ENCODE measurements at regions not wholly inside any gene's neighbourhood (a gene's known extent, or its start where the extent isn't known, plus 50 kb on each side); places are given as distances from the start of the nearest gene placed in this dataset.
"Not testable (repeated sequence)": the region's sequence is repeated elsewhere in the genome, so short reads cannot be mapped to it uniquely, and the experiment has no call there.

DNA sequence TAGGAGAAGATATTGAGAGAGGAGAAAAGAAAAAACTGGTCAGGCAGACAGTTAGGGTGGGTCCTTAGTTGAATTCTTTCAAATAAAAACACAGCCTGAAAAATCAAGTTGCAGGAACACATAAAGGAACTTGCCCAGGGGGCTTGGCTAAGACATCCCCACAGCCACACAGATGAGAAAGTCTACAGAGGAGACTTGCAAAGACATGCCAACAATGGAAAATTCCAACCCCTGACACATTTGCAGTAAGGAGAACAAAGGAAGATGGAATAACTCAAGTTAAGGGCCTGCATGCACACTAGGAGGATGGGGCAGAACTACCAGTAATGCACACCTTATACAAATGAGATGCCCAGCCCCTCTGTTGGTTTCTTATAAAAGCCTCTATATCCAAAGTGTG is 197.6 kb downstream of the CPXCR1 start:
- H3K4me3 Mint-ChIP-seq = no peak overlapping the region
- no peak for ATAC-seq (replicated peaks)
- DNase-seq = no peak
- no peaks in the 10 kb centered on the region for H3K27me3 Mint-ChIP-seq
- H3K27ac Mint-ChIP-seq = no peak overlapping the region
- H3K4me1 Mint-ChIP-seq (ENCODE audit: low read depth in 2 of 2) = no peaks in the 10 kb centered on the region
- no peaks in the 10 kb centered on the region for H3K9me3 Mint-ChIP-seq
- no peaks in the 10 kb centered on the region for H3K36me3 Mint-ChIP-seq (ENCODE audit: insufficient read depth)

DNA sequence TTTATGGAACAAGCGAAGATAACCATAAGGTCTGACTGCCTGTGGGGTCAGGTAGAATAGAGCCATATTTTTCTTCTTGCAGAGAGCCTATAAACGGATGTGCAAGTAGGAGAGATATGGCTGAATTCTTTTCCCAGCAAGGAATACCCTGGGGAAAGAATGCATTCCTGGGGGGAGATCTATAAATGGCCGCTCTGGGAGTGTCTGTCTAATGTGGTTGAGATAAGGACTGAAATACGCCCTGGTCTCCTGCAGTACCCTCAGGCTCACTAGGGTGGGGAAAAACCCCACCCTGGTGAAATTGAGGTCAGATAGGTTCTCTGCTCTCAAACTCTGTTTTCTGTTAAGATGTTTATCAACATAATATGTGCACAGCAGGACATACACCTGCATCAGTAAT is 209.0 kb downstream of the CPXCR1 start:
- not testable (repeated sequence) for H3K27me3 Mint-ChIP-seq; H3K9me3 Mint-ChIP-seq; H3K36me3 Mint-ChIP-seq (ENCODE audit: insufficient read depth); ATAC-seq (replicated peaks); H3K4me1 Mint-ChIP-seq (ENCODE audit: low read depth in 2 of 2); H3K4me3 Mint-ChIP-seq; DNase-seq; H3K27ac Mint-ChIP-seq

DNA sequence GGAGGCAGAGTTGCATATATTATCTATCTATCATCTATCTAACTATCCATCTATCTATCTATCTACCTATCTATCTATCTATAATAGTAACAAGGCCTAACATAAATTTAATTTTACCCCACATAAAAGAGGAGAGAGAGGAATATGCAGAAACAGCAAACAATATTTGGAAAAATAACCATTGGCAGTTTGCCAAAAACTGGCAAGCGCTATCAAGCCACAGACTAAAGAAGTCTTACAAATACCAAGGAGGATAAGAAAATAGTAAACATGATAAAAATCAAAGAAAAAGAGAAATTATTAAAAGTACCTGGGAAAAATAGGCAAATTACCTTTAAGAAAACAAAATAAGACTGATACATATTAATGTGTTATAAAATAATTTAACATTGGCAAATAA is 230.8 kb downstream of the CPXCR1 start:
- ATAC-seq (replicated peaks) (no peak), DNase-seq (no peak)
- no peak overlapping the region for H3K4me3 Mint-ChIP-seq
- H3K27ac Mint-ChIP-seq = no peak overlapping the region
- no peaks in the 10 kb centered on the region for H3K36me3 Mint-ChIP-seq (ENCODE audit: insufficient read depth)
- H3K27me3 Mint-ChIP-seq = no peaks in the 10 kb centered on the region
- H3K4me1 Mint-ChIP-seq (ENCODE audit: low read depth in 2 of 2) = no peaks in the 10 kb centered on the region
- no peaks in the 10 kb centered on the region for H3K9me3 Mint-ChIP-seq

DNA sequence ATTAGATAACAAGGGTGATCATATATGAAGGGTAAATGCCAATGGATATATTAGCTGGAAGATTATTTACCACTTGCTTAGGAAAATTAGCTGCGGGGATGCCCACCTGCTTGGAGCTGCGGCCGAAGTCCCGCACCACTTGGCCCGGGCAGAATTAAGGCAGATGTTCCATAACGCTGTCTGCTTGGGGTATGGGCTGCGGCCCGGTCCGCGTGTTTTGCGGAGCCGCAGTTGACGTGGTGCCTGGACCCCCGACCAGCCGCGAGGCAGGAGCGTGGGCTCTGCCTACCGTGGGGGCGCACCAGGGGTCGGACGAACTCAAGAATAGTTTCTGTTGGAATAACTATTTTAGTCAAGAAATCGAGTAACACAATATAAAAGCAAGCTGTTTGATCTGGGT is 235.2 kb downstream of the CPXCR1 start:
- Mint-ChIP-seq H3K27me3 (no peaks in the 10 kb centered on the region), H3K36me3 (ENCODE audit: insufficient read depth) (no peaks in the 10 kb centered on the region), H3K4me3 (no peak overlapping the region), H3K4me1 (ENCODE audit: low read depth in 2 of 2) (no peaks in the 10 kb centered on the region), H3K27ac (no peak overlapping the region), H3K9me3 (no peaks in the 10 kb centered on the region)
- ATAC-seq (replicated peaks) (no peak), DNase-seq (no peak)

DNA sequence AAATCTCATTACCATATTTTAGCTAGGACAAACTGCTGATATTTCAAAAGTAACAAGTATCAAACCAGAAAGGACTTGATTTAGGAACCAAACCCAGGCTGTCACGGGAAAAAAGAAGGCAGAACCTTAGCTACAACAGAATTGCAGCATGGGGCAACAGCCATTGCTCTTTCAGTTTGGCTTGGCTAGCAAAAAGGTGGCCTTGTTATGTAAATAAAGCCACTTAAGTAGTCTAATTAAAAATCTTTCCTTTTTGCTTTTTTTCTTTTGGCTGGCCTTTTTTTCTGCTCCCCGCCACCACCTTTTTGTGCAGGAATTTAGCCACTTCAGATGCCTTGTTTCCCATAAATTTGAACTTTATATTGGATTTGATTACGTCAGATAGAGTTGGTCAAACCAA is 235.9 kb downstream of the CPXCR1 start:
- no peaks in the 10 kb centered on the region for H3K27me3 Mint-ChIP-seq
- no peaks in the 10 kb centered on the region for H3K4me1 Mint-ChIP-seq (ENCODE audit: low read depth in 2 of 2)
- no peaks in the 10 kb centered on the region for H3K36me3 Mint-ChIP-seq (ENCODE audit: insufficient read depth)
- H3K27ac Mint-ChIP-seq = no peak overlapping the region
- H3K4me3 Mint-ChIP-seq = no peak overlapping the region
- ATAC-seq (replicated peaks) = no peak
- DNase-seq = no peak
- no peaks in the 10 kb centered on the region for H3K9me3 Mint-ChIP-seq

DNA sequence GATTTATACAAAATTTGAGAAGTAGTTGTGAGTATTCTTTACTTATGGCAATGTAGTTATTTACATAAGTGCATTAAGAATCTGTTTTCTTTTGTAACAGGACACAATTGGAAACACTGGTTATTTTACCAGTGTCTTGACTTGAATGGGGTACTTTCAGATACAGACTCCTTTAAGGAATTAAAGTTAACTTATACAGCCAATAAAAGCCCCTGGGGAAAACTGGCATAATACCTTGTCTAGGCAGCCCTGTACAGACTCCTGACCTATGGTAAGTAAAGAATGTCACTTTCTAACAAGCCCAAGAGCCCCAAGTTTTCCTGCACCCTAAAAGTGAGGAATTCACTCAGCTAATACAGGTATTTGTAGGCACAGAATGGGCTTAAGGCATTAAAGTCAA is 241.8 kb downstream of the CPXCR1 start:
- Mint-ChIP-seq H3K27ac (no peak overlapping the region), H3K9me3 (no peaks in the 10 kb centered on the region), H3K27me3 (no peaks in the 10 kb centered on the region), H3K4me3 (no peak overlapping the region), H3K4me1 (ENCODE audit: low read depth in 2 of 2) (no peaks in the 10 kb centered on the region), H3K36me3 (ENCODE audit: insufficient read depth) (no peaks in the 10 kb centered on the region)
- DNase-seq = no peak
- ATAC-seq (replicated peaks) = no peak

GRCh38 chrX:88990882-88991582 is 244.0 kb downstream of the CPXCR1 start:
- no peaks in the 10 kb centered on the region for H3K27me3 Mint-ChIP-seq
- ATAC-seq (replicated peaks) = no peak
- H3K4me3 Mint-ChIP-seq = no peak overlapping the region
- H3K36me3 Mint-ChIP-seq (ENCODE audit: insufficient read depth) = no peaks in the 10 kb centered on the region
- H3K4me1 Mint-ChIP-seq (ENCODE audit: low read depth in 2 of 2) = no peaks in the 10 kb centered on the region
- no peak for DNase-seq
- H3K27ac Mint-ChIP-seq = no peak overlapping the region
- peaks cover 0 to 2% of the 10 kb centered on the region in 2 donors for H3K9me3 Mint-ChIP-seq

GRCh38 chrX:88991583-88992132 is 244.6 kb downstream of the CPXCR1 start:
- Mint-ChIP-seq H3K4me1 (ENCODE audit: low read depth in 2 of 2) (no peaks in the 10 kb centered on the region), H3K27ac (no peak overlapping the region), H3K27me3 (no peaks in the 10 kb centered on the region), H3K4me3 (no peak overlapping the region), H3K9me3 (peaks cover 0 to 2% of the 10 kb centered on the region in 2 donors), H3K36me3 (ENCODE audit: insufficient read depth) (no peaks in the 10 kb centered on the region)
- no peak for ATAC-seq (replicated peaks)
- DNase-seq = no peak

GRCh38 chrX:89021964-89022363 is 274.9 kb downstream of the CPXCR1 start:
- no peaks in the 10 kb centered on the region for H3K4me1 Mint-ChIP-seq (ENCODE audit: low read depth in 2 of 2)
- no peak for ATAC-seq (replicated peaks)
- DNase-seq = no peak
- H3K27me3 Mint-ChIP-seq = no peaks in the 10 kb centered on the region
- no peak overlapping the region for H3K27ac Mint-ChIP-seq
- no peak overlapping the region for H3K4me3 Mint-ChIP-seq
- H3K36me3 Mint-ChIP-seq (ENCODE audit: insufficient read depth) = no peaks in the 10 kb centered on the region
- H3K9me3 Mint-ChIP-seq = no peaks in the 10 kb centered on the region

DNA sequence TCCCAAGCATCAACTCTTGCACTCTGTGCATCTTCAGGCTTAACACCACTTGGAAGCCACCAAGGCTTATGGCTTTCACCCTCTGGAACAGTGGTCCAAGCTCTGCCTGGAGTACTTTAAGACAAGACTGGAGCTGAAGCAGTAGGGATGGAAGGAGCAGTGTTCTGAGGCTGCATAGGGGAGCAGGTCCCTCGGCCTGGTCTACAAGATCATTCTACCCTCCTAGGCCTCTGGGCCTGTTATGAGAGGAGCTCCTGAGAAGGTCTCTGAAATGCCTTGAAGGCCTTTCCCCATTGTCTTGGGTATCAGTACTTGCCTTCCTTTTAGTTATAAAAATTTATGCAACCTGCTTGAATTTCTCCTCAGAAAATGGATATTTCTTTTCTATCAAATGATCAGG is 286.7 kb downstream of the CPXCR1 start:
- Mint-ChIP-seq H3K4me3 (no peak overlapping the region), H3K9me3 (peaks cover 0 to 3% of the 10 kb centered on the region in 2 donors), H3K36me3 (ENCODE audit: insufficient read depth) (no peaks in the 10 kb centered on the region), H3K4me1 (ENCODE audit: low read depth in 2 of 2) (no peaks in the 10 kb centered on the region), H3K27ac (no peak overlapping the region), H3K27me3 (no peaks in the 10 kb centered on the region)
- no peak for ATAC-seq (replicated peaks)
- DNase-seq = no peak

DNA sequence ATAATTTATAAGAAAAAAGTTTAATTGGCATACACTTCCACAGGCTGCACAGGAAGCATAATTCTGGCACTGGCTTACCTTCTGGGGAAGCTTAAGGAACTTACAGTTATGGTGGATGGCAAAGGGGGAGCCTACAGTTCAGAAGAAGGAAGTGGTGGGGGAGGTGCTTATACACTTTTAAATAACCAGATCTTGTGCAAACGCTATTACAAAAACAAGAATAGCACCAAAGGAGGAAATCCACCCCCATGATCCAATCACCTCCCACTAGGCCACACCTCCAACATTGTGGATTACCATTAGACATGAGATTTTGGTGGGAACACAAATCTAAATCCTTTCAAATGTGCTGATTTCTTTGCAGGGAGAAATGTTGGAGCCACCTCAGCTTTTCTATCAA is 287.7 kb downstream of the CPXCR1 start:
- peaks cover 0 to 3% of the 10 kb centered on the region in 2 donors for H3K9me3 Mint-ChIP-seq
- H3K27me3 Mint-ChIP-seq = no peaks in the 10 kb centered on the region
- H3K4me1 Mint-ChIP-seq (ENCODE audit: low read depth in 2 of 2) = no peaks in the 10 kb centered on the region
- ATAC-seq (replicated peaks) = no peak
- no peak overlapping the region for H3K4me3 Mint-ChIP-seq
- DNase-seq = no peak
- H3K36me3 Mint-ChIP-seq (ENCODE audit: insufficient read depth) = no peaks in the 10 kb centered on the region
- H3K27ac Mint-ChIP-seq = no peak overlapping the region

GRCh38 chrX:89053223-89053622 is 306.2 kb downstream of the CPXCR1 start:
- no peaks in the 10 kb centered on the region for H3K4me1 Mint-ChIP-seq (ENCODE audit: low read depth in 2 of 2)
- peaks cover 0 to 4% of the 10 kb centered on the region in 2 donors for H3K9me3 Mint-ChIP-seq
- ATAC-seq (replicated peaks) = no peak
- no peak overlapping the region for H3K27ac Mint-ChIP-seq
- no peaks in the 10 kb centered on the region for H3K36me3 Mint-ChIP-seq (ENCODE audit: insufficient read depth)
- no peak overlapping the region for H3K4me3 Mint-ChIP-seq
- no peak for DNase-seq
- no peaks in the 10 kb centered on the region for H3K27me3 Mint-ChIP-seq

- not testable (repeated sequence) for ATAC-seq (replicated peaks); H3K36me3 Mint-ChIP-seq (ENCODE audit: insufficient read depth); H3K9me3 Mint-ChIP-seq; DNase-seq; H3K27me3 Mint-ChIP-seq; H3K27ac Mint-ChIP-seq; H3K4me1 Mint-ChIP-seq (ENCODE audit: low read depth in 2 of 2); H3K4me3 Mint-ChIP-seq
Measured at GRCh38 chrX:89099587-89099986, 352.6 kb downstream of the CPXCR1 start.

DNA sequence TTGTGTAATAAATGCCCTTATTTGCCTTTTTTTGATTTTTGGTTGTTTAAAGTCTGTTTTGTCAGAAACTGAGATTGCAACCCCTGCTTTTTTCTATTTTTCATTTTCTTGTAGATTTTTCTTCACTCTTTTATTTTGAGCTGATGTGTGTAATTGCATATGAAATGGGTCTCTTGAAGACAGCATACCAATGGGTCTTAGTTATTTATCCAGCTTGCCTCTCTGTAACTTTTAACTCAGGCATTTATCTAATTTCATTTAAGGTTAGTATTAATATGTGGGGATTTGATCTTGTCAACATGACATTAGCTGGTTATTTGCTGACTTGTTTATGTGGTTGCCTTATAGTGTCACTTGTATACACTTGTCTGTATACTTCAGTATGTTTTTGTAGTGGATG is 378.0 kb downstream of the CPXCR1 start:
- DNase-seq (no peak), ATAC-seq (replicated peaks) (no peak)
- H3K27ac Mint-ChIP-seq = no peak overlapping the region
- no peaks in the 10 kb centered on the region for H3K27me3 Mint-ChIP-seq
- H3K36me3 Mint-ChIP-seq (ENCODE audit: insufficient read depth) = no peaks in the 10 kb centered on the region
- H3K4me3 Mint-ChIP-seq = no peak overlapping the region
- peaks cover 0 to 6% of the 10 kb centered on the region in 2 donors for H3K9me3 Mint-ChIP-seq
- H3K4me1 Mint-ChIP-seq (ENCODE audit: low read depth in 2 of 2) = no peaks in the 10 kb centered on the region

Measured in effector memory CD8-positive, alpha-beta T cell (primary cell).